HUDEP-2 (cell line): ENCODE measurements at regions not wholly inside any gene's neighbourhood (a gene's known extent, or its start where the extent isn't known, plus 50 kb on each side); places are given as distances from the start of the nearest gene placed in this dataset.

Experiments
- DNase-seq, 76 experiments: peaks; one replicate each; lab custom pipeline; 2025; ENCODE audit not compliant: unreplicated experiment in 76 of 76; lab: John Stamatoyannopoulos, UW

DNA sequence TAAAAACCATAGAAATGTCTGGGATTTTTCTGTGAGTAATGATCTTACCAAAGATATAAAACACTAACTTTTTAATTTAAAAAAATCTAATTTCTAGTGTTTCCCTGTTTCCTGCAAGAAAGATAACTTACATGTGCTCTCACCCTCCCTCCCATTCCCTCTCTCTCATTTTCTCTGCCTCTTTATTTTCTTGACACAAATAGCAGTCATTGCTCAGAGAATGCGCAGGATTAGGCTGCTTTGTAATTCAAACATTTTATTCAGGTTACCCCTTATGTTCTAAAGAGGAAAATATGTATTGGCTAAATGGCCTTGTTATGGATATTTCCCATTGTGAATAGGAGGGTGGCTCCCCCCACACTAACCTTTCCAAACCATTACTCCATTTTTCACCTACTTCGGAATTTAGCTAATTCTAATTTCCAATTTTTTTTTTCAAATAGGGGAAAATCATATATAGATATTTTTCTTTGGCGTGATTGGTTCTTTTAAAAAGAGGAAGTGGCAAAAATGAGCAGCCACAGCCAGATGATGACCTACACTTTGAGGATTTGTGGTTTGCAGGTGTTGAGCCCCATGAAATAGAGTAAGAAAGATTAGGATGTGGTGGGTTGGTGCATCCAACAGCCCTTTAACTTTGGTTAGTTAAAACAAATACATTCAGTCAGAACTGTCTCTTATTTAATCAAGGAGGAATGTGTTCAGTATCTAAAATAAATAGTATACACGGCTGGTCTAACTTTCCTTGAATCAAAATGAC lies 554.4 kb downstream of the IGSF11 start:
- DNase-seq = no peak

DNA sequence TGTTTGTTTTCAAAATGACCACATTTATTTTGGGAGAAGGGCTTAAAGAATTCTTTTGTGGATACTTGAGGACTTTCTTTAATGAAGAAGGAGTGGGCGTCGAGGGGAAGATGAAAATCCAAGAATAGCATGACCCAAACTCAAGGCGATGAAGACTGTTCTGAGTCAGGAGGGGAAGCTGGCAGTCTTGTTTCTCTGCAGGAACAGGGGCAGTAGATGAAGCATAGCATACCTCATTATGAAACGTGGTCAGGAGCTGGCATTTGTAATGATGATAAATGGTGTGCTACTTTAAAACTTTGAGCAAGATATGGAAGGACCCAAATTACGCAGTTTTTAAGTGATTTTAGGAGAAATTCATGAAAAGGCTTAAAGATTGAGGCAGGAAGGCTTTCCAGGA lies 549.0 kb downstream of the IGSF11 start:
- DNase-seq = no peak

DNA sequence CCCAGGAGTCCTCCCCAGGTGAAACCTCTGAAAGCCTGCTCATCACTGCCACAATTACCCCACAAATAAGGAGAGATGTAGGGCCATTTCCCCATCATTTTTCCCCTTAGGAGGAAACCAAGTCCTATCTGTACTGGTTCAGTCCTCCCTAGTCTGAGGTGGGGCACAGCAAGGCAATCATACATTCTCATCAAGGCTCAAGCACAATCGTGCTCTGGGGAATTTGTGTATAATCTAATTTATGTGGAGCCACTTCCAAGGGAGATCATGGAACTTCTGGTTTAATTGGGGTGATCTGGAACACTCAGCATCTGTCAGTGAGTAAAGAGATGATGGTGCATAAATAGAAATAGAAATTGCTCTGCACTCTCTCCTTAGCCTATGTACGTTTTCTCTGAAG lies 546.9 kb downstream of the IGSF11 start:
- no peak for DNase-seq

DNA sequence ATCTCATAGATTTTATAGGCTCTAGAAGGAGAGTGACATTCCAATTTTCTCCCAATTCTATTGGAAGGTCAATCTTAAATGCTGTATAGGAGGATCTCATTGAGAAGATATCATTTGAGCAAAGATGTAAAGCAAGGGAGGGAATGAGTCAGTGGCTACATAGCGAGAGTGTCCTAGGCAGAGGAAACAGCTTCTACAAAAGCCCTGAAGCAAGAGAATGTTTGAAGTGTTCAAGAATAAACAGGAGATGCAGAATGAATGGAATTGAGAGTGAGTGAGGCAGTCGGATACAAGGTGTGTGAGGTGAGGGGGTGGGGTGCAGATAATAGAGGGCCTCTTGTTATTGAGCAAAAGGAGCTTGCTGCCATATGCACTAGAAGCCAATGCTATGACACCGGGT lies 545.9 kb downstream of the IGSF11 start:
- DNase-seq = no peak

DNA sequence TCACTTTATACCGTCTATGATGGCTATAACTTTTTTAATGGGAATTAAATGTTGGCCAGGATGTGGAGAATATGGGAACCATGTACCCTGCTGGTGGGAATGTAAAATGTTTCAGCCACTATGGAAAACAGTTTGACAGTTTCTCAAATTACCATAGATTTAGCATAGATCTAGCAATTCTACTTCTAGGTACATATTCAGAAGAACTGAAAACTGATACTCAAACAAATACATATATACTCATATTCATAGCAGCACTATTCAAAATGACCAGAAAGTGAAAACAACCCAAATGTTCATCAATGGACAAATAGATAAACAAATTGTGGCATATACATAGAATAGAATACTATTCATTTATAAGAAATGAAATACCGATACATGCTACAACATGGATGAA lies 539.4 kb downstream of the IGSF11 start:
- no peak for DNase-seq

DNA sequence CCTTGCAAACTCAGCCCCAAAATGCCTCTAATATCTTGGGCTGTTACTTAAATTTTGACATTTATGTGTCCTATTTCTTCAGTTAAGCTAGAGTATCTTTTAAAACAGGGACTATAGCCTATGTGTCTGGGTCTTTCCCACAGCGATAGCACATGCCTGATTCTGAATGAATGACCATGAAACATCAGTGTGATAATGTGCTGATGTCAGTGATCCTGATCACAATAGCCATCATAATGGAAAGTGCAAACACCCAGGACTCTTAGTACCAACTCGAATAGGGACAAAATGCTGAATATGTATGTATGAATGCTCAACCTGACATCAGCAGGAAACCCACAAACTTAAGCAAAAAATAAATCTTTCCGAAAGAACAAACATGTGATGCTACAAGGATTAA lies 537.4 kb downstream of the IGSF11 start:
- DNase-seq = no peak

DNA sequence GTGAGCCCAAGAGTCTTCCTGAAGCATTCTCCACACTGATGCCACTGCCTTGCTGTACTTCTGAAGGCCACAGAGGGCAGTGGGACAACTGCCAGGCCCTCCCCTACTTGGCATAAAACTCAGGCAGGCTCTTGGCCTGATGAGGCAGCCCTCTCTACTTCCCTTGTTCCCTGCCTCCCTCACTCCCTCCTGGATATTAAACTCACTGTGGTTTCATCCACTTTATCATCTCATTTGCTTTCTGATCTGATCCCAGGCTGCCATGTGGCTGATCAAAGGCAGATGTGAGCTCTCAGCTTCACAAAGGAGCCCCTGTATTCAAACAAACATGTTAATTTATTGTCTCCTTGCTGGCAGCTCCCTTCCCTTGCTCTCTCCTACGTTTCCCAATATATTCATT lies 533.5 kb downstream of the IGSF11 start:
- peak in 46 of 76 experiments; percentile 0 to 45 (median 16) for DNase-seq

DNA sequence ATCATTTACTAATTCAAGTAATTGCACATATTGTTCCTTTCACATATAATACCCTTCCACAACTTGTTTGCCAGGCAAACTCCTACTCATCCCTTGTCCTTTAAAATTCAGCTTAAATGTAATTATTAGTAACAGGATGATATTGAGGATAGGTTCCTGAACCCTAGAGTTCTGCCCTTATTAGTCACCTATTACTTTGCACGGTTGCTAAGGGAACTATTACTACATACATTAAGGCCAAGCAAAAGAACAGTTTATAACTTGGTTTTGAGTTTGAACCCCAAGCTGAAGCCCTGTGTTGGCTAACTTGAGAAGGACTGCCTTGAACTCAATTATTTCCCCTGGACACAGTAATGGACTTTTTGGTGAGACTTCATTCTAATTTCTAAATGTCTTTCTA lies 529.7 kb downstream of the IGSF11 start:
- no peak for DNase-seq

DNA sequence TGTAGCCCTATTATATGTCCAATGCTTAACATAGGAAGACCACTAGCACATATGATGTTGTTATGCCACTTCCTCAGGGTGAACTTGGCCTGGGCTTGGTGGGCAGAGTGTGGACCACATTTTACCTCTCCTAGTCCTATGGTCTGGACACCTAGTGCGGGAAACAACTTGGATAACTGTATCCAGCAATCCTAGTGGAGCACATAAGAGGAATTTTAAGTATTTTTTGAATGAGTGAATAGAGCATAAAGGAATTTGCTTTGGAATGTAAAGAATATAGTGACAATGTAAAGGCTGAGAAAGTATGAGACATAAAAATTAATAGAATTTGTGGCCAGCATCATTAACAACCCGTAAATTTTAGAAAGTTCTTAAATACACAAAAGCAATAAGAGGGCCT lies 528.9 kb downstream of the IGSF11 start:
- no peak for DNase-seq

DNA sequence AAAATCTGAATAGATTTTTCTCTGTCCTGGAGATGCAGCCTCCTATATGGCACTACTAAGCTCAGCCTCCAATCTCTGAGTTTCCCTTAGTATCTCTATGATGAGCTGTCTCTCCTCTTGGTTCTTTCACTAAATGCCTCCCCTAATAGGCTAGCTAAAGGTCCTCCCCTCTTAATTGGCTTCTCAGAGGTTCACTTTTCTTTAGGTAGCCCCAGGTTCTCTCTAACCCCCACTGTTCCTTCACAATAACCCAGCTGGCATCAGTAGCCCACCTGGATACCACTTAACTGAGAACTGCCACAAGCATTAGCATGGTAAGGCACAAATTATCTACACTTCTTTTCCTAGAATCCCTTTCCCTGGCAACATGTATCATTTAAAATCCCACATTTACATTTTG lies 523.2 kb downstream of the IGSF11 start:
- DNase-seq = no peak

DNA sequence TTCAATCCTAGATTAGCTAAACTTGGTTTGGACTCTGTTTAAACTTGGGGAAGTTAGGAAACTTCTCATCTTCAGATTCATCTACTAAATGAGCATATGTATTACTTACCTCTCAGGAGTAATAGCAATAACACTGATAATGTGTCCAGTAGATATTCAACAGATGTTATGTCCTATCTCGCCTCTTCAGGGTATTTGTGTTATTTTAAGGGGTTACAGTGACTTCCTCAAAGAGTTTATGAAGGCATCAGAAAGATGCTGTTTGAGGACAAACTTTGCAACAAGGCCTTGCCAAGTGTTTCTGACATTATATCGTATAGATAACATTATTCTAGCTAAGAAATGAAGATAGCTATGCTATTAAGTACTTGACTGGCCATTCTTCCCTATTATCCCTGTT lies 522.3 kb downstream of the IGSF11 start:
- no peak for DNase-seq

DNA sequence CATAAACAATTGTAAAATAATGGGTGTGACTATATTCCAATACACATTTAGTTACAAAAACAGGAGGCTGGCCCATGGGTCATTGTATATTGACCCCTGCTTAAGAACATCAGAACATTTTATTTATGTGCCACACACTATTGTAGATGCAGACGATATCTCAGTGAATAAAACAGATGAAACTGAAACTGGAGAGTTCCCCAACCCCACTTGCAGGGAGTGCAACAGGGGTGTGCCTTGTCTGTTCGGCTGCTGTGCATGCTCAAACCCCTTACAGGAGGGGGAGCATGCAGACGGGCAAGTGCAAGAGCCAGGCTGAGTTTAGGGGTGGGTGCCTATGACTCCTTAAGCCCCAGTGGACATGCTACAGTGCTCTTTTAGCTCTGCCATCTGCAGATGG lies 509.6 kb downstream of the IGSF11 start:
- DNase-seq = no peak

DNA sequence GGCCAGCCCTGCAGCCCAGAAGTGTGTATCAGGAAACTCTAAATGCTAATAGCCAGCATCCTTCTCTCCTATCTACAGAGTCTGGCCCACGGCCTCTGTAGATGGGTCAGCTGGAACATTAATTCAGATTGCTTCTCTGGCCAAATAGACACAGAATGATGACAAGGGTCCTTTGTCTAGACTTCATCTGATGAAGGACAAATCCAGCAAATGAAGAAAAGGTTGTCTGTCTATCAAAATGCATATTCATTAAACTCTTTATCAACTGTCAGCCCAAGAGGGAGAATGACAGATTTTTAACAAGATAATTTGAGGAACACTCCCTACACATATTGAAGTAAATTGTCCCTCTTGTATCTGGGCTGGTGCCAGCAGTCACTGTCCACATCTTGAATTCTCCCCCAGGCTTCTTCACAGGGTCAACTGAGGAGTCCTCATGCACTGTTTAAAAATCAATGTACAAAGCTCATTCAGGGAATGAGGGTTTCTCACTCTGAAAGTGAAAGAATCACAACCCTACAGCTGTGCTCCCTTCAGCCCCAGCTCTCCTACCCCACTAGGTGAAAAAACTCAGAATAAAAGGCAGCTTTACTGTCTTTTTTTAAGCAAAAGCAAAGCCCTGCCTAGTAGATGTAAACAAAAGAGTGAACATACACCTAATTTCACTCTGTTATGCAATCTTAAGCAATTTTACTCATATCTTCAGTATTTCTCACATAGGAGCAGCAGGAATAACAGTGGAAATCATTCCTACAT lies 507.7 kb downstream of the IGSF11 start:
- peak in 6 of 76 experiments; percentile 1 to 24 (median 4) for DNase-seq

DNA sequence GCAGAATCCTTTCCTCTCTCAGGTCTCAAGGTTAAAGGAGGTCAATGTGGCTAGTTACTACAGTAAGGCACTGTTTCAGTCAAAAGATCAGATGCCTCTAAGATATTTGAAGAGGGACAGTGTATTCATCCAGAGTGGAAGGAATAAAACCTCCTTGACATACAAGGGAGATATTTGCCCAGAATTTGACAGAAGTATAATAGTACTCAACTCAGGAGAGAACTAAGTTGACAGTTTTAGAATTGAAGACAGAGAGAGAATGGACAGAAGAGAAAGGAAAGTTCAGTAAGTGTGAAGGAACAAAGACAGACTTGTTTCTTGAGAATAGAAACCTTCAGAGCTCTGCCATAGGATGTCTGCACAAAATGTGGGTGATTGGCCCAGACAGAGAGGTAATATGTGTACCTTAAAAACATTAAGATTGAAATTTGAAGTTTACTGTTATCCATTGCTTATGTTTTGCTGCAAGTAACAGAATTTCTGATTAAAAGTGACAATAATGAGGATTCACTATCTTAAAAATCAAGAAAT lies 507.1 kb downstream of the IGSF11 start:
- DNase-seq = no peak

DNA sequence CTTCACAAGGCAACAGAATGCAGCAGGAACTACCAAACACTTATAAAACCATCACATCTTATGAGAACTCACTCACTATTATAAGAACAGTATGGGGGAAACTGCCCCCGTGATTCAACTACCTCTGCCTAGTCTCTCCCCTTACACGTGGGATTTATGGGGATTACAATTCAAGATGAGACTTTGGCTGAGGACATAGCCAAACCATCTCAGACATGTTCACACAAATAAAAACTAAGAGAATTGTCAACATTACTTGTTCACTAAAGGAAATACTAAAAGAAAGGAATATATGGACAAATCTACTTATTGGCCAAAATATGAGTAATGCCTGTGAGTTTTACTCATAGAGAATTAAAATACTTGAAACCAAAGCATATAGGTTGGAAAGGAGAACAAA lies 505.1 kb downstream of the IGSF11 start:
- no peak for DNase-seq

DNA sequence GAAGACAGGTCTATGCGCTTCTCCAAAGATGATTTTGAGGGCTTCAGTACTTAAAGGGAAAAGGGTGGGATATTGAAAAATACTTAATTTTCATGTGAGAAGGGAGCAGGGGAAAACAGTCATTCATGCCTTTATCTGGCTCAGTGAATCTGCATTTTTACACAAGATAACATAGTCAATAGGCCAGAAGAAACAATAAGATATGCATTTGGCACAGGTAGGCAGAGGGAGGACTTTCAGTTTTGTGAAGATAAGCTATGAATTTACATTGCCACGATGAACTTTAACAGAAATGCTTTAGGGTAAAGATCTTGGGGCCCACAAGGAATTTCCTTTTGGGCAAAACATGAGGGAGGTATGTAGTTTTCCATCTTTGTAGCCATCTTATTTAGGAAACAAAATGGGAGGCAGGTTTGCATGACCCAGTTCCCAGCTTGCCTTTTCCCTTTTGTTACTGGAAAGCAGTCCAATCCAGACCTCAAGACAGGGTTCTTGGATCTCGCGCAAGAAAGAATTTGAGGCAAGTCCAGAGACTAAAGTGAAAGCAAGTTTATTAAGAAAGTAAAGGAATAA lies 504.2 kb downstream of the IGSF11 start:
- DNase-seq = peak in 44 of 76 experiments; percentile 1 to 82 (median 50)

DNA sequence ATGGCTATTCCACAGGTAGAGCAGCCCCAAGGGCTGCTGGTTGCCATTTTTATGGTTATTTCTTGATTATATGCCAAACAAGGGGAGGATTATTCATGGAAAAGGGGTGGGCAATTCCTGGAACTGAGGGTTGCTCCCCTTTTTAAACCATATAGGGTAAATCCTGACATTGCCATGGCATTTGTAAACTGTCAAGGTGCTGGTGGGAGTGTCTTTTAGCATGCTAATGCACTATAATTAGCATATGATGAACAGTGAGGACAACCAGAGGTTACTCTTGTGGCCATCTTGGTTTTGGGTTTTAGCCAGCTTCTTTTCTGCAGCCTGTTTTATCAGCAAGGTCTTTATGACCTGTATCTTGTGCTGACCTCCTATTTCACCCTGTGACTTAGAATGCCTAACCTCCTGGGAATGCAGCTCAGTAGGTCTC lies 503.7 kb downstream of the IGSF11 start:
- peak in 54 of 76 experiments; percentile 1 to 83 (median 42) for DNase-seq

DNA sequence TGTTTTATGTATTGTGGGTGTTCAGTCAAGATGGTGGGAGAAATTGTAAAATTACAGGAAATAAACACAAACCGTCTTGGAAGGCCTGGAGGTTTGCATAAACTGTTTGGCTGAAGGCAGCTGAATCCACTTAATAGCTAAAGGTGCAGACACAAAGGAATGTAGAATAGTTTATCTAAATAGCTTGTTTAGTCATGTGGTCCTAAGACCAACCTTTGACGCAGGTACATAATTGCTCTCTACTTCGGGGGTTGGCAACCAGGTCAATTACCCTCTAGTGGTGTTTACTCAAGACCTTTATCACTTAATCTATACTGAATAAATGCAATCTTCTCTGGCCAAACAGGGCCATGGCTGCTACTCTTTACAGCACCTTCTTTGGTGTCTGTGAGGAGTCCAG lies 502.8 kb downstream of the IGSF11 start:
- DNase-seq = no peak

DNA sequence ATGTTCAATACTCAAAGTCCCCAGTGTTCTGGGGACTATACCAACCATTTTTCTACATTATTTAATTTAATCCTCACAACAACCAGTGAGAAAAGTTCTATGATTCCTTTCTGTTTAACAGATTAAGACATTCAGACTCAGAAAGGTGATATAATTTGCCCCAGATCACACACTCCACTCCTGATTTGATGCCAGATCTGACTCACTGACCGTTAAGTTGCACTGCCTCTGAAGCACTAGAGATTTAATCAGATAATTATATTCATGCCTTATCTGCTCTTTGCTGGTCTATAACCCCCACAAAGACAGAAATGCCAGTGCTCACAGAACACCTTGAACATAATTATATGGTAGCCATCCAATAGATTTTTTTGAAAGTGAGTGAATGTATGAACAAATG lies 501.0 kb downstream of the IGSF11 start:
- peak in 22 of 76 experiments; percentile 2 to 58 (median 13) for DNase-seq

DNA sequence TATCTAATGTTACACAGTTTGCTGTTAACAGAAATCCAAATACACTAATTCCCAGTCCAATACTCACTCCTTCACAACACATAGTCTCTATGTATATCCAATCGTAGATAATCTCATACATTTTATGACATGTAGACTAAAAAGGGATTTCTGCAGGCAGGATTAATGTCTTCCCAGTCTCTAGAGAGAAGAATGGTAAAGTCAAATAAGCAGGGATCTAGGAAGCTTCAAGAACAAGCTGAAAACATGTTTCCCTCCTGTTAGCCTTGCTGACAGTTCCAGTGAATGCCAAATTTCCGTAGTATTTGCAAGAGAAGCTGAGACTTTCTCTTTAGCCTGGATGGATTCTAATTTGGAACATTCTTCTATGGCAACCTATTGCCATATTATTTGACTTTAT lies 500.1 kb downstream of the IGSF11 start:
- DNase-seq = no peak

DNA sequence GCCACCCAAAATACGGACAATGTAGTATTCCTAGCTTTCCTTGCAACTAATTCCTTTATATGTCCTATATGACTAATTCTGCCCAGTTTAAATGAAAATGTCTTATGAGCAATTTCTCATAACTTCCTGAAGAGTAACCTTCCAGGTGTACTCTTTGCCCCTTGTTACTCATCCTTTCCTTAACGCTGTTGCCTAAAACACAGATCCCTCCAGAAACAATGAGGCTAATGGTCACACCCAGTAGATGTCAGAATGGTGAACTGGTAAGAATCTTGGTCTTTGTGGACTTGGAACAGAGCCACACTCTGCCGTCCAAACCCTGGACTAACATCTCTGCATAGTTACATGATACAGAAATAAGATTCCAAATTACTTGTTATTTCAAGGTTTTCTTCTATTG lies 497.9 kb downstream of the IGSF11 start:
- DNase-seq = no peak

DNA sequence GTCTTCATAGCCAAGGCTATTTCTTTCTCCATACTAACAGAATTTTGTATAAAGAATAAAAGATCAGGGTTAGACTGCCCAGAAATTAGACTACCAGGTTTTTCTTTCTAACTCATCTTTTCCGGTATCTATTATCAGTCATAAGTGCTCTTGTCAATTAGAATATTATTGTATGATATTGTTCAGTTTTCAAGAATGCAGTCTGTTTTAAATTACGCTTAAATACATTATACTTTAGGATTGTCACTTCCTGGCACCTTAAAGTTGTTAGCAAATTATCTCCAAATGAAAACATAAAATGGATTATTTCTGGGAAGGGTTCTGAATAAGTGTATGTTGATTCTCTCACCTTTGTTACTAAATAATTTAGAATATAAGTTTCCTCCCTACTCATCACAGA lies 497.2 kb downstream of the IGSF11 start:
- no peak for DNase-seq
